Activated naive CD4-positive, alpha-beta T cell treated with anti-CD3 and anti-CD28 coated beads, Interleukin-2, amount 50 U/mL, for 72 hours (primary cell): ENCODE measurements at regions not wholly inside any gene's neighbourhood (a gene's known extent, or its start where the extent isn't known, plus 50 kb on each side); places are given as distances from the start of the nearest gene placed in this dataset.
A peak's percentile ranks its signal among the peaks of the same experiment; 100 is the strongest.

Source experiments
- ATAC-seq, 2 donors: fragments of 150-1000 bp; cut with Tn5 transposase; 2 replicates each; pipeline ENCODE4 v1.10.0; 2021; ENCODE audit warnings: mild to moderate bottlenecking in 2 of 2, moderate library complexity in 2 of 2
- DNase-seq, 2 donors: peaks; one replicate each; pipeline ENCODE4 v3.0.0; 2021 to 2022; ENCODE audit warnings: low spot score in 2 of 2
- H3K27ac Mint-ChIP-seq, 2 donors: one replicate each; pipeline ENCODE4 v1.8.0; 2022; ENCODE audit warnings: mild to moderate bottlenecking in 2 of 2, mixed read lengths in 2 of 2
- H3K36me3 Mint-ChIP-seq, 2 donors: one replicate each; pipeline ENCODE4 v1.8.0; 2022; ENCODE audit warnings: mixed read lengths in 2 of 2
- H3K9me3 Mint-ChIP-seq, 2 donors: one replicate each; pipeline ENCODE4 v1.8.0; 2022; ENCODE audit warnings: mixed read lengths in 2 of 2

DNA sequence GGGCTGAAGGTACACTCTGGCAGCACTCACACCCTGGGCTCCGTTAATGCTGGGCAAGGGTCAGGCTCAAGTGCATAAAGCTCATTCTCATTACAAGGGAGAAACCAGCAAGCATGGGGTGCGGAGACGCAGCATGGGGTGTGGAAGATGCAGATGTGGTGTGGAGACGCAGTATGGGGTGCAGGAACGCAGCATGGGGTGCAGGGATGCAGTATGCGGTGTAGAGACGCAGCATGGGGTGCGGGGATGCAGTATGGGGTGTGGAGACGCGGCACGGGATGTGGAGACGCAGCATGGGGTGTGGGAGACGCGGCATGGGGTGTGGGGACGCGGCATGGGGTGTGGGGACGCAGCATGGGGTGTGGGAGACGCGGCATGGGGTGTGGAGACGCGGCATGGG, 390.7 kb downstream of the NPHP4 start:
- ATAC-seq (no peak), DNase-seq (no peak)
- Mint-ChIP-seq H3K27ac (no peak overlapping the region), H3K9me3 (peaks cover 0 to 13% of the 10 kb centered on the region in 2 donors), H3K36me3 (no peaks in the 10 kb centered on the region)

DNA sequence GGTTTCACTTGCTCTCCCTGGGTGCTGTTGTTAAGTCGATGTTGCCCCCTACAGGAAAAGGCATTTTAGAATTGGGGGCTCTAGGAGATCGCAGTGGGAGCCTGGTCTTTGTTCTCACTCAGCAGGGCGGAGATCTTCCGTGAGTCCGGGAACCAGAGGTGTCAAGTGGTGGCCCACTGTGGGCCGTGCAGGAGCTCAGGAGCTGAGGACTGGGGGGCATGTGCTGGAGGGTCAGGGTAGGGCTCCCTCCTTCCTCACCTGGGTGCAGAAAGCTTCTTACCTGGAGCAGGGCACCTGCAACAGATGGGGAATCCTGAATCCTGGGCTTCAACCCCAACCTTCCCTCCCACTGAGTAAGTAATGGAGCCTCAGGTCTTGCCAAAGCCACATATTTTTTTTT, 392.7 kb downstream of the NPHP4 start:
- H3K36me3 Mint-ChIP-seq: no peaks in the 10 kb centered on the region
- peaks cover 0 to 13% of the 10 kb centered on the region in 2 donors for H3K9me3 Mint-ChIP-seq
- ATAC-seq: no peak
- H3K27ac Mint-ChIP-seq: no peak overlapping the region
- no peak for DNase-seq

DNA sequence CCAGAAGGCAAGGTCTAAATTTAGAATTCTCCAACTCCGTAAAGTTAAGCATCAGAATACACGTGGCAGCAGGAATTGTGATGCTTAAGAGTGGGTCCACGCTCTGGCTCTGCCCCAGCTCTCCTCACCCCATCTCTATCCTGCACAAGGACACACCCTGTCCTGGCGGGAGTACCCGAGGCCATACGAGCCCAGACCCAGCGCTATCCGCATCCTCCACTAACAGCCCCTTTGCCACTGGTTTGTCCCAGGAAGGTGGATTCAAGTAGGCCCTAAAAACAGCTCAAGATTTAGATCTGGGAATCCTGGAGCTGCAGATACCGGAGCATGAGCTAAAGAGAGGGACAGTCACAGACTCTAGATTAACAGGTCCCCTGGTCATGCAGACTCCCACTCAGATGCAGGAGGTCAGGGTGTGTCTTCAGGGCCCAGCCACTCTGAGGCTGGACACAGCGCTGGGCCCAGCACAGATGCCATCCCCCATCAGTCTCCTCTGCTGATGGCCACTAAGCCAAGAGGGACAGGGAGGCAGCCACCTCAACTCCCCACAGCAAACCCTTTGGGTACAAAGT, 393.3 kb downstream of the NPHP4 start:
- DNase-seq (no peak), ATAC-seq (no peak)
- H3K27ac Mint-ChIP-seq: no peak overlapping the region
- no peaks in the 10 kb centered on the region for H3K36me3 Mint-ChIP-seq
- peaks cover 0 to 7% of the 10 kb centered on the region in 2 donors for H3K9me3 Mint-ChIP-seq

DNA sequence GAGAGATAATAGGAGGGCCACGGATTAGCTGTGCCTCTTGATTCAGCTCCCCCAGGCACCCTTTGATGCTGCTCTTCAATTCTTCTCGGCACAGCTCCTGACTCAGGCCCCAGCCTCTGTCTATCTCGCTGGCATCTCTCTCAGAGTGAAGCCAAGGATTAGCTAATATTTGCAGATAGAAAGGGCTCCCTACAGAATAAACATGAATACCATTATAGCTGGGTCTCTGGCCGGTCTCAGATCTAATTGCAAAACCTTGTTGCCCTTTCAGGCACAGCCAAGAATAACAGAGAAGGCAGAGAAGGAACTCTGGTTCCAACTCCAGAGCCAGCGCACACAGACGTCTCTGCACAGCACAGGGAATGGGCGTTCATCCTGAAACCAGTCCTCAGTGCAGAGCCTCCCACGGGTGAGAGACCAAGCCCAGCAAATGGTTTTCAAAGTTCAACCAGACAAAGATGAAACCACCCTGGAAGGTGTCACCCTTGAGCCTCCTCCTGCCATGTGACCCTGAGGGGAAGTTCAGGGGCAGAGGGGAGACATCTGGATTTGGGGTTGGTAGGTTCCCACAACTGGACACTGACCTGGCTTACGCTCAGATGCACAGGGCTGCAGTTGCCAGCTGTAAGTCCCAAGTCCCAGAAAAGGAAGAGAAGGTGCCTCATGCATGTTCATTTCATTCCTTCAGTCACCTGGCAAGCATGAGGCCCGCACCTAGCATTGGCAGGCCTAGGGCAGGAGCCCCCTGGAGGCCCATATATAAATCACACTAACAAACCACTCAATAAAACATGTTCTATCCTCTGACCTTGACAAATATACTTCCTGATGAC, 394.0 kb downstream of the NPHP4 start:
- DNase-seq (no peak), ATAC-seq (peak in 1 of 2 donors; percentile 44)
- no peak overlapping the region for H3K27ac Mint-ChIP-seq
- H3K36me3 Mint-ChIP-seq: no peaks in the 10 kb centered on the region
- no peaks in the 10 kb centered on the region for H3K9me3 Mint-ChIP-seq

DNA sequence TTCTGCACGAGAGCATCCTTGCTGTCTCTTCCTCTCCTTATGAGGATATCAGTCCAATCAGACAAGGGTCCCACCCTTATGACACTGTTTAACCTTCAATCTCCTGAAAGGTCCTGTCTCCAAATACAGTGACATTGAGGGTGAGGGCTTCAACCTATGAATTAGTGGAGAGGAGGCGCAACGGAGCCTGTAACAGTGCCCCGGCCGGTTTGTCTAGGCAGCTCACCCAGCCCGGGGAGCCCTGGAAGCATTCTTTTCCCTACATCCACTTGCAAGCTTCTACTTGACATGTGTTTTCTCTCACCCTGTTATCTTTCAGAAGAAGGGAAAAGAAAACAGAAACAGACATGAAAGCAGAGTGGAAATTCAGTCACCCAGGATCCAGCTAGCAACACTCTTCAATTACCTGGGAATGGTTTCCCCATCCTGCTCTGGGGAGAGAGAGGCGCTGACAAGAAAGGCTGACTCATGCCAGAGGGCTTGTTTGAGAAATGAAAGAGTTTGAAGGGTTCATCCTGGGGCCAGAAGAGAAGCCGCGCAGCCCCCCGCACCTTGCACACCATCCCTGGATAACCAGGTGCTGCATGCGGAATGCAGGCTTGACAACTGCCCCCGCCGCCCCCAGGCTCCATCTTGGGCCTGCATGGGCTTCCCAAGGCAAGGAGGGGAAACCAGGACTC, 394.9 kb downstream of the NPHP4 start:
- no peak overlapping the region for H3K27ac Mint-ChIP-seq
- no peak for ATAC-seq
- no peak for DNase-seq

DNA sequence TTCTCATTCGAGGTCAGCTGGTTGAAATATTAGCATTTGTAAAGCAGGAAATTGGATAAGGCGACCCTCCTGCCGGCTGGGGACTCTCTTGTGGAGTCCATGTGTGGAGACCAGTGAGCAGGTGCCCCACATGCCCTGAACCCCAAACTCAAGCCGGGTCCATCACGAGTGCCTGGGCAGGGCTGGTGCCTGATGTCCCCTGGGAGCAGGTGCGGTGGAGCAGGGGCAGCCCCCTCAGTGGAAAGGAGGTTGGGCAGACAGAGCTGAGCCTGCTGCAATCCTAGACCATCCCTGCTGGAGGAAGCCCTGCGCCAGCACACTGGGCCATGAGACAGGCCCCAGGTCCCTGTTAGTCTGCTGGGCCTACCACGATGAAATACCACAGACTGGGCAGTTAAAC, 395.6 kb downstream of the NPHP4 start:
- no peak for ATAC-seq
- Mint-ChIP-seq H3K36me3 (no peaks in the 10 kb centered on the region), H3K9me3 (peaks cover 0 to 4% of the 10 kb centered on the region in 2 donors), H3K27ac (no peak overlapping the region)
- DNase-seq: no peak

More for the DNA sequence above, 394.9 kb downstream of the NPHP4 start:
- Mint-ChIP-seq H3K36me3 (no peaks in the 10 kb centered on the region), H3K9me3 (no peaks in the 10 kb centered on the region)

DNA sequence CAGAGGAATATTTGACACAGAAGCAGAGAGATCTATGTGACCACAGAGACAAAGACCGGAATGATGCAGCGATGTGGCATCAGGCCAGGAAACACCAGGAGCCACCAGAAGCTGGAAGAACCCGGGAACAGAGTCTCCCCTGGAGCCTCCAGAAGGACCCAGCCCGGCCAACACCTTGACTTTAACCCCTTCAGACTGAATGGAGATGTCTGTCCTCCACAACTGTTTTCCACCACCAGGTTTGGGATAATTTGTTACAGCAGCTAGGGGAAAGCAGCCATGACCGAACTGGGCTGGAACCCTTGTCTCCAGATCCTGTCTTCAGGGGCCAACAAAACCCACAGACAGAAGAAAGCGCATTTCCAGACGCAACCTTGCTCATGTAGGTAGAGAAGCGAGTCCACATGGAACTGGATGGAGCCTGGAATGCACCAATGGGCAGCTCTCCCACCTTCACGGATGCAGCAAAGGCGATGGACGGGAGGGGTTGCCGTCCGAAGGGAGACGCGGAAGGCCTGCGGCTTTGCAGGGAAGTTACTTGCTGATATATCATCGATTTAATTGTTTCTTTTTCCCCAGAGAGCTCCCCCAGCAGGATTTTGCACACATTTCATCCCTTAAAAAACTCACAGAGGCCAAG, 396.6 kb downstream of the NPHP4 start:
- H3K9me3 Mint-ChIP-seq: peaks cover 0 to 10% of the 10 kb centered on the region in 2 donors
- H3K36me3 Mint-ChIP-seq: no peaks in the 10 kb centered on the region
- H3K27ac Mint-ChIP-seq: no peak overlapping the region
- DNase-seq (no peak), ATAC-seq (no peak)

DNA sequence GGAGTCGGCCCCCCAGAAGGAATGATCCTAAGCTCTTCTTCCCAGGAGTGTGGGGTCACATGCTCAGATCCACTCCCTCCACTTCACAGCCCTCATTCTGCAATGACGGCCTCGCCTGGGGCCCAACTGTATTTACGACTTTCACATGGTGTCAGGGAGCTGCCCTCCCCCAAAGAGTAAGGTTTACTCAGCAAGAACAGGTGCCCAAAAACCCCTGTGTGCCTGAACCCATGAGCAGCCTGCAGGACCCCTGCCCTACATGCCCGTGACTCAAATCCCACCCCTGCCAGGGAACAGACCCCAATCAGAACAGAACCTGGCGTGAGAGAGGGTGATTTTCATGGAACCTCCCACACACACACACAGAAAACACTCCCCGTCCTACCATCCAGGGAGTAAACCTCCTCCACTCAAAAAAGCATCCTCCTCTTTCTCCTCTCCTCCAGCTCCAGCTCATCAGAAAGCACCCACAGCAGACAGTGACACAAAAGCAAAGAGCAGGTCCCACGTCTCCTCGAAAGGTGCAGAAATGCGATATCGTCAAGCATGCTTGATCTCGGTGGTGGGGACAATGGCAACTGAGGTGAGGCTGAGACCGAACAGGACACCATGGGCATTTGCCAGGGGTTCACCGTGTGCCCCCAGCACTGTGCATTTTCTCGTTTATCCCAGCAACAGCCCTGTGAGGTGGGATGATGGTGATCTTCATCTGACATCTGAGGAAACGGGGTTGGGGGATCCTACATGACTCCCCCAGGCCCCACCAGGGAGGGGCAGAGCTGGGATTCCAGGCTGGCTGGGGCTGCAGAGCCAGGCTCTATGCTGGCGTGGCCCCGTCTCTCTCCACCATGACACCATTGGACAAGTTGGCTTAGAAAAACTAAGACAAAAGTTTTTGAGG, 397.9 kb downstream of the NPHP4 start:
- no peaks in the 10 kb centered on the region for H3K36me3 Mint-ChIP-seq
- no peak for DNase-seq

DNA sequence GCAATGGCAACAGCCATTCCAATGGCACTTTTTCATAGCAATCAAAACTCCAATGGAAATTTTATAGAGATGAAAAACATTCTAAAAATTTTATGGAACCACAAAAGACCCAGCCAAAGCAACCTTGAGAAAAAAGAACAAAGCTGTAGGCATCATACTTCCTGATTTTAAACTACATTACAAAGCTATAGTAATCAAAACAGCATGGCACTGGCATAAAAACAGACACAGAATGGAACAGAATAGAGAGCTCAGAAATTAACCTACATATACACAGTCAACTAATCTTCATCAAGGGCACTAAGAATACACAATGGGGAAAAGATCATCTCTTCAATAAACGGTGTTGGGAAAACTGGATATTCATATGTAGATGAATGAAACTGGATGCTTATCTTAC, 401.5 kb downstream of the NPHP4 start:
- ATAC-seq (no peak), DNase-seq (no peak)
- Mint-ChIP-seq H3K9me3 (peaks cover 0 to 11% of the 10 kb centered on the region in 2 donors), H3K27ac (no peak overlapping the region), H3K36me3 (no peaks in the 10 kb centered on the region)

More for the DNA sequence above, 397.9 kb downstream of the NPHP4 start:
- ATAC-seq: no peak
- Mint-ChIP-seq H3K9me3 (peaks cover 0 to 11% of the 10 kb centered on the region in 2 donors), H3K27ac (no peak overlapping the region)

DNA sequence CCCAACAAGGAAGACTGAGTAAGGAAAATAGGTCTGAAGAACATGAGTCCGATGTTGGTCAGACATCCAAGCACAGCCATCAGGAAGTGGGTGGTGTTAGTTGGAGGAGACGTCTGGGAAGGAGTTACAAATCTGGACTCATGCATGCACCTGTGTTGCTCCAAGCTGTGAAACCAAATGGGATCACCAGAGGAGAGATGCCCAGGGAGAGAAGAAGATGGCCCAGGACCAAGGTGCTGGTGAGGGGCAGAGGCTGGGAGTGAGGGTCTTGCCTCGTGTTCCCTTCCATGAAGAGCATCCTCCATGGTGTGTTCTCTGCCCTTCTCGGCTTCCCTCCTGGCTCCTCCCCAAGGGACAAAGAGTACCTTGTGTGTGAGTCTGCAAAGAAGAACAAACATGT, 405.6 kb downstream of the NPHP4 start:
- H3K36me3 Mint-ChIP-seq: no peaks in the 10 kb centered on the region
- no peak for ATAC-seq
- peaks cover 0 to 7% of the 10 kb centered on the region in 2 donors for H3K9me3 Mint-ChIP-seq
- DNase-seq: no peak
- no peak overlapping the region for H3K27ac Mint-ChIP-seq

DNA sequence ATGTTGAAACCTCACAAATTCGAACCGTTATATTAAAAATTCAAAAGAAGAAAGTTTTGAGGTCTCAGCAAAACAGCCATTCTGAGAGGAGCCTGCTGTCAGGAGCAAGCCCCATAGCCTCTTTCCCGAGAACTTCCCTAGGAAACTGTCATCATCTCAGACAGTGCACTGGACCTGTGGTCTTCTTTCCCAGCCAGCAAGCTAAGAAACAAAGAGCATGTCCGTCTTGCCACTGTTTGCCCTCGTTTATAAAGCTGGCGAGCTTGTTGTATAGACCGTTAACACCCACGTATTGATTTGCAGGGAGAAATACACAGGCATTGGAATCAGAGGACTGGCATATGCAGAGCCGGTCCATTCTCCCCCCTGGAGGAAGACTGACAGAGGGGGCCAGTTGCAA, 407.0 kb downstream of the NPHP4 start:
- ATAC-seq (no peak), DNase-seq (no peak)
- no peaks in the 10 kb centered on the region for H3K36me3 Mint-ChIP-seq
- no peaks in the 10 kb centered on the region for H3K9me3 Mint-ChIP-seq
- no peak overlapping the region for H3K27ac Mint-ChIP-seq

DNA sequence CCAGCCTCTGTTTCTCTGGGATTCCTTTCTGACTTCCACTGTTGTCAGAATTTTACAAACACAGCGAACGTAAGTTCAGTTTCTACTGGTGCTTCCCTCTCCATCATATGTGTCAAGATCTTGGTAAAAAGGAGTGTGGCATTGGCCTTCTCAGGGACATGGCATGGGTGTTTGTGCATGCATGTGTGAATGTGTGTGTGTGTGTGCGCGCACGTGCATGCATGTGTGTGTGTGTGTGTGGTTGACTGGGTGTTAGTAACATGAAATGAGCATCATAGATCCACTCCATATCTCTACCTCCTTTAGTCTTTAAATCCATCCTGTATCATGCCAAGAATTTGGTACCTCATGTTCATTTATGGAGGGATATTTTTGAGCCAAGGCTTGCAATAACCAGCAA, 411.3 kb downstream of the NPHP4 start:
- DNase-seq: no peak
- Mint-ChIP-seq H3K27ac (no peak overlapping the region), H3K9me3 (no peaks in the 10 kb centered on the region), H3K36me3 (no peaks in the 10 kb centered on the region)
- ATAC-seq: no peak

DNA sequence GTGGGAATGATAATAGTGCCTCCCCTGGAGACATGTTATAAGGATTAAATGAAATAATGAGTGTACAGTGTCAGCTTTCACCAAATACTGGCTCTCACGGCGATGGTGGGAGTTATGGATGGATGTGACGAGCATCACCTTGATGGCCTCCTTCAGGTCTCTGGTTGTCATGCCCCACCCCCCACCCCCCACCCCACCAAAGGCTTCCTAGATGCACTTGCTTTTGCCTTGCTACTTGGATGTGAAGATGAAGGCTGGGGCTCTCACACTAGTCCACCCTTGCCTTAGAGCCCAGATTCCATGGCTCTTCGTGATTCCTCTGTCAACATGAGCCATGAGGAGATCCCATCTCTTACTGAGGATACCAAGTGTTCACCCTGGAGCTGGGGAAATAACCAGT, 412.3 kb downstream of the NPHP4 start:
- Mint-ChIP-seq H3K27ac (peak overlapping the region in 1 of 2 donors; percentile 24), H3K36me3 (no peaks in the 10 kb centered on the region), H3K9me3 (no peaks in the 10 kb centered on the region)
- ATAC-seq (no peak), DNase-seq (no peak)

DNA sequence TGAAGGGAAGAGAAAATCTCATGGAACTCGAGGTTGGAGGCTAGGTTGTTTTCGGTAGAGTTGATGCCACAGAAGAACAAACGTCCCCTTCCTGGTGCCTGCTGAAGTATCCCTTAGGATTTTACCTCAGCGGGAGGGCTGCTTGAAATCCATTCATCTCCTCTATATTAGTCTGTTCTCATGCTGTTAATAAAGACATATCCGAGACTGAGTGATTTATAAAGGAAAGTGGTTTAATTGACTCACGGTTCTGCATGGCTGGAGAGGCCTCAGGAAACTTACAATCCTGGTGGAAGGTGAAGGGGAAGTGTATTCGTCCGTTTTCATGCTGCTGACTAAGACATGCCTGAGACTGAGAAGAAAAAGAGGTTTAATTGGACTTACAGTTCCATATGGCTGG, 413.5 kb downstream of the NPHP4 start:
- no peak for ATAC-seq
- Mint-ChIP-seq H3K27ac (no peak overlapping the region), H3K9me3 (no peaks in the 10 kb centered on the region), H3K36me3 (no peaks in the 10 kb centered on the region)
- DNase-seq: no peak

DNA sequence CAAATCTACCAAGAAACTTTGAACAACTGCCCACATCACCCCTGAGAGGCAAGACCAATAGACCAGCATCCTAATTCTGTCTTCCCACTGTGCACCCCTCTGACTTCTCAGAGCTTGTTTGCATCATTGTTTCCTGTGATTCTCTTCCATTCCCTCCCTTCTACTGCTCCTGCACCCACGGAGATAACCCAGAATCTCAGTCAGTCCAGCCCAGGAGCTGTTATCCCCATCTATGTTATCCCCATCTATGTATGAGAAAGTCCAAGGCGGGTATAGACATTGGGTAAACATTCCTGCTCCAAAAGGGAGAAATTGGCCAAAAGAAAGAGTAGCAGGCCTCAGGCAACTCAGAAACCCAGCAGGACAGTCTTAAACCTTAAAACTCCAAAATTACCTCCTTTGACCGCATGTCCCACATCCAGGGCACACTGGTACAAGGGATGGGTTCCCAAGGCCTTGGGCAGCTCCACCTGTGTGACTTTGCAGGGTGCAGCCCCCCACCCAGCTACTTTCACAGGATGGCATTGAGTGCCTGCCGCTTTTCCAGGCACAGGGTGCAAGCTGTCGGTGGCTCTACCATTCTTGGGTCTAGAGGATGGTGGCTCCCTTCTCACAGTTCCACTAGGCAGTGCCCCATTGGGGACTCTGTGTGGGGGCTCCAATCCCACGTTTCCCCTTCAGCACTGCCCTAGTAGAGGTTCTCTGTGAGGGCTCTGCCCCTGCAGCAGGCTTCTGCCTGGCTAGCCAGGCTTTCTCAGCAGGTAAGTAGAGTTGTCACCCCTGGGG, 414.8 kb downstream of the NPHP4 start:
- Mint-ChIP-seq H3K9me3 (no peaks in the 10 kb centered on the region), H3K27ac (no peak overlapping the region), H3K36me3 (no peaks in the 10 kb centered on the region)
- DNase-seq: no peak
- ATAC-seq: no peak

DNA sequence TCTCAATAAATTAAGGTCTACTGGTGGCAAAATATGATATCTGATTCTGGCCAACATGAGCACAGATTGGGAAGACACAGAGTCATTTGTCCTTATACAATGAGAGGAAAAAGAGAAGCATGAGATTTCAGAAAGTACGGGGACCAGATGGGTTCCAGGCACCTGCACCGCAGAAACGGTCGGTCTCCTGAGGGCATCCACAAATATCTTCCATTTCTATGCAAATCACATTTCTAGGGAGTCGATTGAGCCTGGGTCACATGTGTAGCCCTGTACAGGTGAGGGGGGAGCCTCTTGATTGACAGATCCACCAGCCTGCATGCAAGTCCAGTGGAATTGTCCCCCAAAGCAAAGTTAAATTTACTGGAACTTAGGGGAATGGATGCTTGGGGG, 415.6 kb downstream of the NPHP4 start:
- ATAC-seq: no peak
- no peaks in the 10 kb centered on the region for H3K36me3 Mint-ChIP-seq
- no peak overlapping the region for H3K27ac Mint-ChIP-seq
- DNase-seq: no peak
- no peaks in the 10 kb centered on the region for H3K9me3 Mint-ChIP-seq
